GM23338 (cell line): ENCODE measurements at regions not wholly inside any gene's neighbourhood (a gene's known extent, or its start where the extent isn't known, plus 50 kb on each side); places are given as distances from the start of the nearest gene placed in this dataset.

Source experiments
- ATAC-seq: fragments of 200-7000 bp; cut with Tn5 transposase; 3 replicates; pipeline ENCODE4 v1.9.1; 2020
- DNase-seq: peaks from one replicate; pipeline ENCODE4 v3.0.0-alpha.2; 2015; ENCODE audit warnings: low spot score
- H2AFZ ChIP-seq: fragments of 200-600 bp; sonication (generic); 2 replicates; pipeline ENCODE4 v1.8.0; 2016; ENCODE audit warnings: antibody characterized with exemption, mild to moderate bottlenecking, moderate library complexity
- H3F3A ChIP-seq: fragments of 200-600 bp; sonication (generic); replicated peaks from 2 replicates; pipeline ENCODE4 v1.8.0; 2017; ENCODE audit warnings: antibody characterized with exemption, mixed run types, low read depth
- H3K27ac ChIP-seq: fragments of 200-600 bp; sonication (generic); 2 replicates; pipeline ENCODE4 v1.6.1; 2016; ENCODE audit warnings: low read depth
- H3K27me3 ChIP-seq: fragments of 200-600 bp; sonication (generic); 2 replicates; pipeline ENCODE4 v1.8.0; 2016; ENCODE audit warnings: mild to moderate bottlenecking, mixed run types, moderate library complexity; ENCODE audit not compliant: insufficient read depth
- H3K36me3 ChIP-seq: fragments of 200-600 bp; sonication (generic); 2 replicates; pipeline ENCODE4 v1.8.0; 2016; ENCODE audit warnings: mild to moderate bottlenecking; ENCODE audit not compliant: insufficient read depth
- H3K4me1 ChIP-seq: fragments of 200-600 bp; sonication (generic); 2 replicates; pipeline ENCODE4 v1.8.0; 2016; ENCODE audit warnings: mild to moderate bottlenecking, moderate library complexity; ENCODE audit not compliant: insufficient read depth
- H3K4me2 ChIP-seq: fragments of 200-600 bp; sonication (generic); 2 replicates; pipeline ENCODE4 v1.7.1; 2017; ENCODE audit warnings: mixed run types
- H3K4me3 ChIP-seq: fragments of 200-600 bp; sonication (generic); 2 replicates; pipeline ENCODE4 v1.6.1; 2016; ENCODE audit warnings: mixed run types
- H3K79me2 ChIP-seq: fragments of 200-600 bp; sonication (generic); replicated peaks from 2 replicates; pipeline ENCODE4 v1.8.0; 2017; ENCODE audit warnings: mild to moderate bottlenecking; ENCODE audit not compliant: insufficient read depth
- H3K9me2 ChIP-seq: fragments of 200-600 bp; sonication (generic); 2 replicates; pipeline ENCODE4 v1.8.0; 2017; ENCODE audit not compliant: insufficient read depth
- H4K20me1 ChIP-seq: fragments of 200-600 bp; sonication (generic); replicated peaks from 2 replicates; pipeline ENCODE4 v1.8.0; 2017; ENCODE audit warnings: mild to moderate bottlenecking; ENCODE audit not compliant: insufficient read depth
- H3K27ac Mint-ChIP-seq: 2 replicates; pipeline ENCODE4 v1.8.0; 2020; ENCODE audit warnings: inconsistent platforms, mild to moderate bottlenecking, moderate library complexity, mixed read lengths
- H3K27me3 Mint-ChIP-seq: 3 replicates; pipeline ENCODE4 v1.8.0; 2022; ENCODE audit warnings: low read depth, mild to moderate bottlenecking, moderate library complexity, mixed read lengths, inconsistent platforms; ENCODE audit not compliant: insufficient read depth, poor library complexity
- H3K36me3 Mint-ChIP-seq: 3 replicates; pipeline ENCODE4 v1.8.0; 2021; ENCODE audit warnings: low read depth, mild to moderate bottlenecking, inconsistent platforms, moderate library complexity, mixed read lengths
- H3K4me1 Mint-ChIP-seq: 3 replicates; pipeline ENCODE4 v1.8.0; 2020; ENCODE audit warnings: mild to moderate bottlenecking, inconsistent platforms, mixed read lengths
- H3K4me3 Mint-ChIP-seq: 3 replicates; pipeline ENCODE4 v1.8.0; 2021; ENCODE audit warnings: moderate library complexity, mild to moderate bottlenecking, inconsistent platforms, mixed read lengths
- H3K9me3 Mint-ChIP-seq: 3 replicates; pipeline ENCODE4 v1.8.0; 2020; ENCODE audit warnings: moderate library complexity, mild to moderate bottlenecking, inconsistent platforms, mixed read lengths
- CREB1 ChIP-seq: fragments of 250-450 bp; sonication (Bioruptor Pico); IDR thresholded peaks from 2 replicates; pipeline ENCODE4 v1.5.0; 2020; ENCODE audit warnings: low read depth, mild to moderate bottlenecking, moderate library complexity
- CTCF ChIP-seq, 2 experiments: fragments of 200-600 bp in 1 of 2; sonication (generic) in 1 of 2; conservative IDR thresholded peaks; 2 replicates each; pipeline versions ENCODE4 v1.5.1 to v1.6.1; 2016 to 2017; ENCODE audit warnings: antibody characterized with exemption in 2 of 2, low read depth in 2 of 2, mild to moderate bottlenecking in 2 of 2, moderate library complexity in 1 of 2
- ETS1 ChIP-seq: IDR thresholded peaks from 2 replicates; pipeline ENCODE4 v1.6.1; 2016; ENCODE audit warnings: antibody characterized with exemption
- EZH2 ChIP-seq: fragments of 200-600 bp; sonication (generic); IDR thresholded peaks from one replicate; pipeline ENCODE4 v1.8.0; 2017; ENCODE audit warnings: antibody characterized with exemption, mild to moderate bottlenecking, low read depth; ENCODE audit not compliant: unreplicated experiment
- EZH2phosphoT487 ChIP-seq: fragments of 200-600 bp; sonication (generic); IDR thresholded peaks from one replicate; pipeline ENCODE4 v1.8.1; 2018; ENCODE audit warnings: antibody characterized with exemption; ENCODE audit not compliant: unreplicated experiment
- JUNB ChIP-seq: IDR thresholded peaks from one replicate; pipeline ENCODE4 v1.6.1; 2016; ENCODE audit warnings: antibody characterized with exemption; ENCODE audit not compliant: unreplicated experiment
- NANOG ChIP-seq: IDR thresholded peaks from 2 replicates; pipeline ENCODE4 v1.6.1; 2016; ENCODE audit warnings: antibody characterized with exemption, borderline replicate concordance
- POLR2AphosphoS5 ChIP-seq: IDR thresholded peaks from 2 replicates; pipeline ENCODE4 v1.6.1; 2016; ENCODE audit warnings: antibody characterized with exemption, low read depth
- REST ChIP-seq: IDR thresholded peaks from one replicate; pipeline ENCODE4 v1.6.1; 2018; ENCODE audit warnings: antibody characterized with exemption; ENCODE audit not compliant: unreplicated experiment
- STAT1 ChIP-seq: IDR thresholded peaks from one replicate; pipeline ENCODE4 v1.6.1; 2016; ENCODE audit warnings: antibody characterized with exemption; ENCODE audit not compliant: unreplicated experiment
- ZNF114 ChIP-seq: fragments of 250-450 bp; sonication (Bioruptor Pico); IDR thresholded peaks from 2 replicates; pipeline ENCODE4 v1.5.0; 2020; ENCODE audit warnings: mild to moderate bottlenecking, moderate library complexity
- ZNF331 ChIP-seq: fragments of 250-450 bp; sonication (Bioruptor Pico); IDR thresholded peaks from 2 replicates; pipeline ENCODE4 v1.5.0; 2020; ENCODE audit warnings: low read depth, mild to moderate bottlenecking, moderate library complexity
- ZNF462 ChIP-seq: fragments of 250-450 bp; sonication (Bioruptor Pico); IDR thresholded peaks from 2 replicates; pipeline ENCODE4 v1.5.0; 2020; ENCODE audit warnings: mild to moderate bottlenecking, moderate library complexity

- Histone ChIP-seq H3K9me2 (no peaks in the 10 kb centered on the region), H3K36me3 (no peaks in the 10 kb centered on the region), H3K27me3 (no peaks in the 10 kb centered on the region), H3K27ac (no peak overlapping the region), H3K79me2 (no peaks in the 10 kb centered on the region), H4K20me1 (no peaks in the 10 kb centered on the region), H3F3A (no peaks in the 10 kb centered on the region), H2AFZ (no peak overlapping the region), H3K4me1 (no peaks in the 10 kb centered on the region), H3K4me2 (no peak overlapping the region), H3K4me3 (no peak overlapping the region)
- no peak overlapping the region for H3K4me3 Mint-ChIP-seq
- ATAC-seq, result no peak
- peaks cover 1% of the 10 kb centered on the region for H3K27me3 Mint-ChIP-seq
- no peak for DNase-seq
- H3K4me1 Mint-ChIP-seq, result no peaks in the 10 kb centered on the region; the same call in 2 of the 3 replicates
- no peak overlapping the region for H3K27ac Mint-ChIP-seq
- TF ChIP-seq STAT1 (no peak), EZH2 (no peak), ZNF114 (CRISPR knock-in tag) (no peak), POLR2AphosphoS5 (no peak), REST (no peak), NANOG (no peak), CTCF (conservative IDR thresholded peaks at IDR 0.05; ENCODE audit: low read depth in 2 of 2) (no peak), CREB1 (CRISPR knock-in tag) (no peak), ETS1 (no peak), EZH2phosphoT487 (no peak), ZNF331 (CRISPR knock-in tag) (no peak), JUNB (no peak), ZNF462 (CRISPR knock-in tag) (no peak)
- H3K36me3 Mint-ChIP-seq, result no peaks in the 10 kb centered on the region
- no peaks in the 10 kb centered on the region for H3K9me3 Mint-ChIP-seq
Measured at GRCh38 chr3:124451630-124452317, 278.5 kb upstream of the UMPS start.
